HG02623 (cell line): ENCODE measurements at regions not wholly inside any gene's neighbourhood (a gene's known extent, or its start where the extent isn't known, plus 50 kb on each side); places are given as distances from the start of the nearest gene placed in this dataset.

Experiments
- ATAC-seq: cut with Tn5 transposase; IDR thresholded peaks from one replicate; pipeline ENCODE4 v1.9.1; 2021; ENCODE audit warnings: moderate library complexity; ENCODE audit not compliant: unreplicated experiment

DNA sequence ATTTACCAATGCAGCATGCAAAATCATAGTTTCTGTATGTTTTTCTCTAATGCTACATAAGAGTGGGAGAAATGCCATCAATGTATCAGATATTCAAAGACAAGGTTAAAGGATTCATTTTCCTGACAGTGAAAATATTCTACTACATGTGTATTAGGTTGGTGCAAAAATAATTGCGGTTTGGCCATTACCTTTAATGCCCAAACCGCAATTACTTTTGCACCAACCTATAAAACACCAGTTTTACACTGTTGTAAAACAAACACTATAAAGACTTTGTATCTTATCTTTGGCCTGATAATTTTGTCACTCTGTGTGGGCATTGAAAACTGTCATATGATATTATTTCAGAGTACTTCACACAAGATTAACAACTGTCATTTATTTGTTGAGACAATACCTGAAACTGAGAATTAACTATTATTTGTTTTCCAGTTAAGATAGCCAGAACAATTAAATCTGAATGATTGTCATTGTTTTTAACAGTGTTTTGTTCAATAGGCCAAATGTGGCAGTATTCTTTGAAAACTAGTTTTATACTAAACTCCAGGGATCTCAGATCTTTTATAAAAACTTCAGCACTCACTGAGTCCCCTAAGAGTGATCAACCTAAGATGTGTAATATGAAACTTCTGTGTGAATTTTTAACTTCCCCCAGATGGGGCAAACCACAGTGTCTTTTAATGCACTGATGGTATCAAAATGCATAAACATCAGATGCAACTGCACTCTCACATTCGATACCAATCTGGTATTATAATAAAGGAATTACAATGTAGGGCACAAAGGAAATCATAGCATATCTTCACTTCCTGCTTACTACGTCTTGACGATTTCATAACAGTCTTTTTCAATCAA, 53.8 kb upstream of the FBN2 start:
- ATAC-seq, result no peak

DNA sequence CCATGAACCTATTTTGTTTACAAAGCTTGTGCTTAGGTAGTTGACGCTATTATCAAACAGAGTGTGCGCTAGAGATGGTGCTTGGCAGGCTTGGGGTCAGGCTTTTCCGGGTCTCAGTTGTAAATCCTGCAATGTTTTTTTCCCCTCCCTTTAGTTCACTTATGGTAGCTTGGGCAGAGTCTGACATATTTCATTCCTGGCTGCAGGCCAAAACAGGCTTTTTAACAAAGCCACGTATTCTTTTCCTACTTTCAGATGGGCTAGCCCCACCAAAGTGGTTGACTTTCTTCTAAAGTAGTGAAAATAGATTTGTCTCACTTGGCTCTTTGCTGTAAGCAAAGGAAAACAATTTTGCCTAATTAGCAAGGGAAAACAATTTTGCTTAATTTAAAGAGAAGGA, 58.0 kb upstream of the FBN2 start:
- no peak for ATAC-seq

DNA sequence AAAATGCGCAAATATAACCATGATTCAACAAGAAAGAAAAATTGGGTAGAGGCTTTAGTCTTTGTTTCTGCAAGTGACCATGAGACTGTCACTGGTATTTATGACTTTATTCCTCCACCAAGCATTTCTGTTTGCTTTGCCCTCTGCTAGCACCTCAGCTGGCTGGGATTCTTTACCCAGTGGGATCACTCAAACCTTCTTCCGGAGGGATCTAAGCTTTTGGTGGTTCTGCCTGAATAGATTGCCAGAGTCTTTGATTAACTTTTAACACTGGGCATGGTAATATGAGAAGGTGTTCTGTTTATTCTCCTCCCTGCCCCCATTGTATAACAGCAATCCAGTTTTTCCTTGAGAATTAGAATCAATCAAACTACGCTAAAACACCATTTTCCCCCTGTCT, 59.1 kb upstream of the FBN2 start:
- ATAC-seq, result no peak

DNA sequence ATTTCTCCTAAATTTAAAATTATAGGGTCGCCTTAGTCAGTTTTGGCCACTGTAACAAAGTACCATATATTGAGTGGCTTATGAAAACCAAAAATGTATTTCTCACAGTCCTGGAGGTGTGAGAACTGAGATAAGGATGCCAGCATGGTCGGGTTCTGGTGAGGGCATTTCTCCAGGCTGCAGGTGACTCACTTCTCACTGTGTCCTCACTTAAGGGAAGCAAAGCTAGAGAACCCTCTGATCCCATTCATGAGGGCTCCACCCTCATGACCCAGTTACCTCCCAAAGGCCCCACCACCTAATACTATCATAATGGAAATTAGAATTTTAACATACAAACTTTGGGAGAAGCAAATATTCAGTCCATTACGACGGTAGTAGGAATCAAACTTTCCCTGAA, 75.1 kb upstream of the FBN2 start:
- ATAC-seq, result no peak

DNA sequence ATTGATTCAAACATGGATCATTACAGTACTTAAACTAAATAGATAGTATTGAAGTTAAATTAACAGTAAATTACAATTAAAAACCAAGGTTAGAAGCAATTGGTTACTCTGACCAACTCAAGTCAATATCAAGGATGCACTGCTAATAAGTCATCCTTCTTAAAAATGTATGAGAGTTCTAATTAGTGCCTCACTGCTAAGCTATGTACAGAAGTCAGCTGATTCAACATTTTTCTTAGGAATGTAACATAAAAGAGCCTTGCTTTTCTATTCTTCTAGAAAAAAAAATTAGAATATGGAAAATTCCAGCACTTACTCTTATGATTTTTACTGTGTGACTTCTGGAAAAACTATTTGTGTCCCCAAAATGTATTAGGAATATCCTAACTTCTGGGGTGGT, 75.7 kb upstream of the FBN2 start:
- ATAC-seq, result no peak

DNA sequence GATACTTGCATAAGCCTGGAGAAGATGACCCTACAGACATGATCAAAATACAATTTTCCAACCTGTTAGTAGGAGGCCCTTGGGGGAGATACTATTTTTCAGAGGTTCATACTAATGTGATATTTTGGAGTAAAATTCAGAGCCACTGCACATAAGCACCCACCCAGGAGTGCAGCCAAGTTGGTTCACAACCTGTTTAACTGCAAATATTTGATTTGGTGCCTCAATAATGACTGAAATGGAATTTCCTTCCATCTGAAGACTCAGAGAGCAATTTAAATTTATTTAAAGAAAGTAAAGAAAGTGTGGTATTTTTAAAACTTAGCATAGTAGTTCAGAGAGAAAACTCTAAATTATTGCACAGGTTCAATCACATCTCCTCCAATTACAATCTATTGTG, 77.5 kb upstream of the FBN2 start:
- no peak for ATAC-seq

DNA sequence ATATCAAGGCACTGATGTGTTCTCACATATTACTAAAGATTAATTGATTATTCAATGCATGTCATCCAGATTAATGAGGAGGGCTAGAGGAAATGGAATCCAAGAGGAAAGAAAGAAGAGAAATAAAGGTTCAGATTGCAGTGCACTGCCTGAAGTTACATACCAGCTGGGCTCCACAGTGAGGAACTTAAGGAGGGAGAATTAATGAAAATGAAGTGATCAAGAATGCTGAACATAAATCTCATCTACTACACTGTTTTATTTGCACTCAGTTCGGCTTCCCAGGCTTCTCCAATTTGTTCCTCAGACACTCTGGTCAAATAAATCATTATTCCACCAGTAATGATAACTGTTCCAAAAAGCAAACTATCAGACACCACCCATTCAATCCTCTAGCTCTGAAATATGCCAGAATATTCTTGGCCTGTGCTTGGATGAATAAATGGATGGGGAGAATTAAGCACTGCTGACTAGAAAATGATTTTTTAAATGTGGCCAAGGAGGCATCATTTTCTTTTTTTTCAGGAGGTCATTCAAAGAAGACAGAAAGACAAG, 88.6 kb upstream of the FBN2 start:
- no peak for ATAC-seq

DNA sequence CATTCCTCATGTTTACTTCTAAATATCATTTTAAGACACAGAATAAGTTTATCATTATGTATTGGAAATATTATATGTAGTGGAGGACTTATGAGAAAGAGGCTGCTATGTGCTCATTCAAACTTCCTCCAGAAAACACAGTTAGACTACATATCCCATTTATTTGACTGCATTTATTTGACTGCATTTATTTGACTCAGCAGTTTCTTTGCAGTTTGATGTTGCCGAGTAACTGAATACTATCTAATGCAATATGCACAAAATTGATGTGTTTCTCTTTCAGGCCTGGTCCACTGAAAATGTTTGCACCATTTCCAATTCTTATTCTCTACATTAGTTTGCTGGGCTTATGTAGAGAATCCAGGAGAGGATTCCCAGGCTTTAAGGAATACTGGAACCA, 89.9 kb upstream of the FBN2 start:
- no peak for ATAC-seq

DNA sequence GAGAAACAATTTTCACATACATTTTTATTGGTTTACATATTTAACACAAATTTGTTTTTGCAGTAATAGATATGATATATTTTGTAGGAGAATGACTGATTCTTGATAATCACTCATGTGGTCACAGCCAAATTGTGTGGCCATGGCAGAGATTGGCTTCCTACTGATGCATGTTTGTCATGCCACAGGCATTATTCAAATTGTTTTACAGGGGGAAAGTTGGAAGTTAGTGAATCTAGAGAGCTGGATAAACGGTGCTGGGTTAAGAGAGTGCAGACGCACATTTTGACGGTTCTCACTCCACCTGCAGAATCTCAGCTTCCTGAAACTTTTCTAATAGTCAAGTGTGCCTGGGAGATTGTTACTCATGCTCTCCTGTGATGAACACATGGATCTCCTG, 91.1 kb upstream of the FBN2 start:
- no peak for ATAC-seq

DNA sequence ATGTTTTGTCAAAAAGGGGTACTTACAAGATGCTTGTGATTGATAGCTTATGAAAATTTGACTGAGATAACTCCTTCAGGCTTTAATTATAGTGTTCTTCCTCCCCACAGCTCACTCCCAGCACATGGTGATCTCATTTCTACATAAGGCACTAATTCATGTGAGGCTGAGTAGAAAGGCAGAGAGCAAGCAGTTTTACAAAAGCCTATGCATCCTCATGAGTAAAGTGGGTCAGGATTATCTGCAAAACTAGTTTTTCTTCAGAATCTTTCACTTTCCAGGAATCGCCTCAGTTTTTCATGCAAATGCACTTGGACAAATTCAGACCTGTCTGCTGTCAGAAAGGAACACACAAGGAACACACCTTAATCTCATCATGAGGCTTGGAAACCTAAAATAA, 92.1 kb upstream of the FBN2 start:
- no peak for ATAC-seq

DNA sequence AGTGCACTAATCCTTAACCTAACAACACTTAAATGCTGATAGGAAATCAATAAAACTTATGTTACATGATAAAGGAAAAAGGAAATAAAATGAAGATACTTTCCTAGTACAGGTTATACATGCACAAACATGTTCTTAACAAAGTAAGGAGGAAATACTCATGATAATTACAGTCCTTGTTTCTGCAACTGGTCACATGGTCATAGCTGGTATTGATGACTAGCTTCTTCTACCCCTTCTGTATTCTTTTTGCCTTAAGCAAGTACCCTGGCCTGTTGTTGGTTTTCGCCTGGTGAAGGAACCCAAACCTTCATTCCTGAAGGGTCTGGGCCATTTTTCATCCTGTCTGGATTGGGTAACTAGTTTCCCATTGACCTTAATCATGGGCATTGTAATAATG, 93.7 kb upstream of the FBN2 start:
- no peak for ATAC-seq

DNA sequence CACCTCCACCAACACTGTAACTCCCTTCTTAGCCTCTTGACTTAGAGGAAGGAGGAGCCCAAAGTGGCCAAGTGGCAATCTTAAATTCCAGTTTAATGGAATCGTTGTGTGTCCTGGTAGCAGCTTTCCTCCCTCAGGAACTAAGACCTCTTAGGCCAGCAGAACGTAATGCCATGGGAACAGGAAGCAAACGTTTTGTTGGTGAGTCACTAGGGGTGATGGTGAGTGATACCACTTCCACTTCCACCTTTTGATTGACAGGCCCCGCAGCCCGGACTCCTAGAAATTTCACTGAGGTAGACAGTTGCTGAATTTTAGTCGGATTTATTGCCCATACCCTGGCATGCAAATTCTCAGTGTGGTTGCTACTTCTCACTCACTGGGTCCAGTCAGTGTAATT, 94.2 kb upstream of the FBN2 start:
- no peak for ATAC-seq

DNA sequence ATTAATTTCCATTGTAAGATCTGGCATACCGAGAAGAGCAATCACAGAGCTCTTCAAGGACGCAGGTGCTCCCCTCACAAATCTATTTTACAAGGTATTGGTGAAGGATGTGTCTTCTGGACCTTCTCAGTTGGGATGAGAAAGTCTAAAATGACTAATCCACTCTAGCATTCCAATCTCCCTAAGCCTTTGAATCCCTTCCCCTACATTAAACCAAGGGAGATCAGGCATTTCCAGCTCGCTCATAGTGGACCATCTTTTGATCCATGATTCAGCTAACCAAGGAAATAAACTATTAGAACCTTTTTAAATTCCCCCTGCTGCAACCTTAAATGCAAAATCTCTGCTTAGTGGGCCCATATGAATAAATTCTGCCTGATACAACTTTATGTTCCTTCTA, 95.9 kb upstream of the FBN2 start:
- no peak for ATAC-seq

DNA sequence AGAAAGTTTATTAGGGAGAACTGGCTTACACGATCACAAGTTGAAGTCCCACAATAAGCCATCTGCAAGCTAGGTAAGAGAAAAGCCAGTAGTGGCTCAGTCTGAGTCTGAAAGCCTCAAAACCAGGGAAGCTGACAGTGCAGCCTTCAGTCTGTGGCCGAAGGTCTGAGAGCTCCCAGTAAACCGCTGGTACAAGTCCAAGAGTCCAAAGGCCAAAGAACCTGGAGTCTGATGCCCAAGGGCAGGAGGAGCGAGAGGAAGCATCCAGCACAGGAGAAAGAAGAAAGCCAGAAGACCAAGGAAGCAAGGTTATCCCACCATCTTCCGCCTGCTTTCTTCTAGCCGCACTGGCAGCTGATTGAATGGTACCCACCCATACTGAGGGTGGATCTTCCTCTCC, 97.3 kb upstream of the FBN2 start:
- ATAC-seq, result no peak

DNA sequence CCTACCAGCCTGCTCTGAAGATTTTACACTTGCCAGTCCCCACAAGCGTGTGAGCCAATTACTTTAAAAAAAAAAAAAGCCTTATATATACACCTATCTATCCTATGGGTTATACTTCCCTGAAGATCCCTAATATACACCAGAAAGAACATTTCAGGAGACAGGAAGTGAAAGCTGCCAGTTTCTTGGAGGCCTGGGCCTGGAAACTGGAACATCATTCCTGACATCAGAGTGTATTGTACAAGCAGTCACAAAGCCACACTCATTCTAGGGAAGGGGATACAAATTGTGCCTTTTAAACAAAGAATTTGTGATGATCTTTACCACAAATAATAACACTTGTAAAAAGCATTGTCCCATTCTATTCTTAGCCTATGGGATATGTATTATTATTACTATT, 98.3 kb upstream of the FBN2 start:
- ATAC-seq, result no peak

DNA sequence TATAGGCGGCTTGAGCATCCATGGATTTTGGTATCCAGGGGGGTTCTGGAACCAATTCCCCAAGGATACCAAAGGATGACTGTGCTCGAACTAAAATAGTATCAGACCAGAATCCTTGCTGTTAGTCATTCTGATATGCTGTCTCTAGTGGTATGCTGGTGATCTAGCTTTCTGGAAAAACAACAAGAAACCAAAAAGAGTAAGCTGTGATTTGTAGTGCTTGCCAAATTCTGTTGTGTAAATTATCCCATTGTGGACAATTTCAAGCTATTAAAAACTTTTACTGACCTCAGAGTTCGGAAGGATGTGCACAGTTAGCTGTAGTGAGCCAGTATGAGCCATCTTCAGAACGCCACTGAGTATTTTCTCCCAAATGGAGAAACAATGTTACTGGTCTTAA, 99.0 kb upstream of the FBN2 start:
- no peak for ATAC-seq

DNA sequence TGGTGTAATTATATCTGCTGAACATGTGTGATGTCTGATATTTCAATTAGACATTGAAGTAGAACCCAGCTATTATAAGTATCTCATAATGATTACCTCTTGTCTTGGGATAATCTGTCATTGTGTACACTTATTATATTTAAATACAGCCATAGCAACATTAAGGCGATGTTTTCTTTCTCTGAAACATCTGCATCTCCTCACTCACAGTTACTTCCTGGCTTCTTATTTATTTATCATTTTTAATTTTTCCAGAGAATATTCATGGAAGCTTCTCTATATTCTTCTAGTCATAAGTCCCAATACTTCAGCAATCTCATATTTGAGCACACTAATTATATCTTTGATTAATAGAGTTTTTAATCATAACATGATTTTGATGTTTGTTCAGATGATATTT, 103.8 kb upstream of the FBN2 start:
- ATAC-seq, result no peak

DNA sequence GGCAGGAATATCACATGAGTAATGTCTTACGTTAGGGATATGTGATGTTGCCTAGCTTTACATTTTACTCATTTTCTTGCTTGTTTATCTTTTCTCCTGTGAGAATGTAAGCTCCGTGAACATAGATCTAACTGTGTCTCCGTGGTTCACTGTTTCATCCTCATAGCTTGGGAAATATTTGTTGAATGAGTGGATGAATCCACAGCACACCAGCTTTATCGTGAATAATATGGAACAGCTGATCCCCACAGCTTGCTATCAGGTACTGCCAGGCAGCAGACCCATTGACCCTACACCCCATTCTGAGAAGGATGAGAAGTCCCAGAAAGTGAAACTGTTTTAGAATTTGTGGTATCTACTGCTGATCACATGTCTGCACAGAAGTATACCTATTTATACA, 106.8 kb upstream of the FBN2 start:
- ATAC-seq, result no peak

DNA sequence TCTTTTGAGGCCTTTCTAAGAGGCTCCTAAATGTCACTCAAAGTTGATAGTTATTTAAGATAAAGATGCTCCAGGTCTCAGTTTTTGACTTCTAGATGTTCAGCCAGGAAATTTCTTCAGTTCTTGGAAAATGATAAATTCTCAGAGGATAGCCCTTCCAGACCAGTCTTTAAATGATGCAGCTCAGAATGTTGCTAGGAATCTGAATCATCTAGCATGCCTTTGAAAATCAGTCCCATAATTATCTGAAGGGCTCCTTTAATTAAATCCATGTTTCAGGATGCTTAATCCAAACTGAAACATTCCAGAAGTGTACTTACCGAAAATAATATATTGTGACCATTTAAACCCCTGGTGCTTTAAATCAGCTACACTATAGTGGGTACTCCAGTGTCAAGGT, 107.5 kb upstream of the FBN2 start:
- no peak for ATAC-seq

DNA sequence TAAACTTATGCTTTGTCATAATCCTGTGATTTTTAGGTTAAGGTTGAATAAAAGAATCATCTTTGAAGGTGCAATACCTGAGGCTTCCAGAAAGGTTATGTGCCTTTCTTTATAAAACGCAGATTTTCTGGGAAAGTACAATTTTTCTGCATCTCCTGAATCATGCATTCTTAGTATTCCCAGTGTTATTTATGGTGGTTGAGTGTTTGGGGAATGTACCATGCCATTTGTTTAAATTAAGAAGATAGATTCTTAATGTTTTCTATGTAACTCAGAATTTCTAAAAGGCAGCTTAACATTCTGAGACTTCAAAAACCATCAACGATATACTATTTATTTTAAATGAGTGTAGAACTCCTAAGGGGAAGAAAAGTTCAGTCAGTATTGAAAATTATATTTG, 108.1 kb upstream of the FBN2 start:
- no peak for ATAC-seq

DNA sequence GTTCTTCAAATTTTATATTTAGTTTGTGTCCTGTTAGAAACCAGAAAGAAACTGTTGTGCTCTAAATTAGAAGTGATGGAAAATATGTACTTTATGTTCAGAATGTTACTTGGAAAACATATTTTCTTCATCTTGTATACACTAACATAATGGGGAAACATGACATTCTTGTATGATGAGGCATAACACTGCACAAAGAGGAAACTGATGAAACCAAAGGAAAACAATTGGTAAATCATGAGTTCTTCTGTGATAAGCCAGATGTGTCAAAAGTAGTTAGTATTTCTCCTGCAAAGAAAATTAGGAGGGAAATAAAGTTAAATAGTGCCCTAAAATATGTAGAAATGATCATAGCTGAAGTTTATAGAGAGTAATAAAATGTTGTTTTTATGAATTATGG, 111.1 kb upstream of the FBN2 start:
- ATAC-seq, result no peak

DNA sequence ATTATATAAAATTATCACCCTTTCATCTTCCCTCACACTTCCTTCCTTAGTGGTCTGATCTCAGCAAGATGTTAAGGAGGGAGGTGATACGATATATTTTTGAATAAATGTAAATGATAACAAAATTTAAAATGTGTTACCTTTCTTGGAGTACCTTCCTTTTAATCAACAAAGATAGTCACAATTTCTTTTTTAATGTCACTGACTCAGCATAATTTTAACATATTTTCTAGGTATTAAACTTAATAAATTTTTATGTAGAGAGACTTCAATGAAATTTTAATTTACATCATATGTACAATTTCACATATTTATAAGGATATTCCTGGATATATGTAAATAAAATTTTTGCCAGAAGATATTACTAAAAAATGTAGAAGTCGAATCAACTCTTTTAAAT, 125.0 kb upstream of the FBN2 start:
- ATAC-seq, result no peak

DNA sequence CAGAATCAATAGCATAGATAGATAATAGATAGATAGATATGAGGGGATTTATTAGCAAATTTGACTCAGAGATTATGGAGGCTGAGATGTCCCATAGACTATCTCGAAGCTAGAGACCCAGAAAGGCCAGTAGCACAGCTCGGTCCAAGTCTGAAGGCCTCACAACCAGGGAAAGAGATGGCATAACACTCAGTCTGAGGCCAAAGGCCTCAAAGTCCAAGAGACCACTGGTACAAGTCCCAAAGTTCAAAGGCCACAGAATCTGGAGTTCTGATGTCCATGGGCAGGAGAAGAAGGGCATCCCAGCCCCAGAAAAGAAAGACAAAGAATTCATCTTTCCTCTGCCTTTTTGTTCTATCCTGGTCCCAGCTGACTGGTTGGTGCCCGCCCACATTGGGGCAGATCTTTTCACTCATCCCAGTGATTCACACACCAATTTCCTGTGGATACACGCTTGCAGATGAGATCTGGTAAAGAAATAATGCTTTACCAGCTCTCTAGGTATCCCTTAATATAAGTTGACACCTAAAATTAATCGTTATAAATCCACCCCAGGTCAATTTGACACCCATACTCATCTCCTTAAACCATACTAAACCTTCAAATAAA, 127.8 kb upstream of the FBN2 start:
- no peak for ATAC-seq
